GM12875 (cell line): ENCODE measurements at regions not wholly inside any gene's neighbourhood (a gene's known extent, or its start where the extent isn't known, plus 50 kb on each side); places are given as distances from the start of the nearest gene placed in this dataset.

Source experiments
- H3K4me3 ChIP-seq: one replicate; pipeline ENCODE4 v1.5.1; 2011; ENCODE audit warnings: low read depth, low read length, control low read depth
- CTCF ChIP-seq: IDR thresholded peaks from 2 replicates; pipeline ENCODE4 v1.5.1; 2011; ENCODE audit warnings: low read depth, mild to moderate bottlenecking, control low read depth, inconsistent platforms, low read length, moderate library complexity, borderline replicate concordance; ENCODE audit not compliant: insufficient read depth

GRCh38 chr2:104904889-104905288 is 51.0 kb downstream of the POU3F3 start:
- TF ChIP-seq CTCF = no peak
- no peak overlapping the region for H3K4me3 ChIP-seq

- no peak overlapping the region for H3K4me3 ChIP-seq
- no peak for TF ChIP-seq CTCF
These were observed 55.4 kb downstream of the POU3F3 start for GRCh38 chr2:104909317-104909716.

GRCh38 chr2:104914509-104914908 is 60.6 kb downstream of the POU3F3 start:
- H3K4me3 ChIP-seq = no peak overlapping the region
- no peak for TF ChIP-seq CTCF

GRCh38 chr2:104915107-104915793 is 61.3 kb downstream of the POU3F3 start:
- H3K4me3 ChIP-seq = no peak overlapping the region
- no peak for TF ChIP-seq CTCF

- no peak for TF ChIP-seq CTCF
- no peak overlapping the region for H3K4me3 ChIP-seq
These were observed 65.2 kb downstream of the POU3F3 start for GRCh38 chr2:104919127-104919526.

- H3K4me3 ChIP-seq = no peak overlapping the region
- no peak for TF ChIP-seq CTCF
These were observed 69.8 kb downstream of the POU3F3 start for GRCh38 chr2:104923665-104924064.

- TF ChIP-seq CTCF = no peak
- H3K4me3 ChIP-seq = no peak overlapping the region
These were observed 75.7 kb downstream of the POU3F3 start for GRCh38 chr2:104929663-104930062.
